ENCODE measurements at regions not wholly inside any gene's neighbourhood (a gene's known extent, or its start where the extent isn't known, plus 50 kb on each side); places are given as distances from the start of the nearest gene placed in this dataset.

DNA sequence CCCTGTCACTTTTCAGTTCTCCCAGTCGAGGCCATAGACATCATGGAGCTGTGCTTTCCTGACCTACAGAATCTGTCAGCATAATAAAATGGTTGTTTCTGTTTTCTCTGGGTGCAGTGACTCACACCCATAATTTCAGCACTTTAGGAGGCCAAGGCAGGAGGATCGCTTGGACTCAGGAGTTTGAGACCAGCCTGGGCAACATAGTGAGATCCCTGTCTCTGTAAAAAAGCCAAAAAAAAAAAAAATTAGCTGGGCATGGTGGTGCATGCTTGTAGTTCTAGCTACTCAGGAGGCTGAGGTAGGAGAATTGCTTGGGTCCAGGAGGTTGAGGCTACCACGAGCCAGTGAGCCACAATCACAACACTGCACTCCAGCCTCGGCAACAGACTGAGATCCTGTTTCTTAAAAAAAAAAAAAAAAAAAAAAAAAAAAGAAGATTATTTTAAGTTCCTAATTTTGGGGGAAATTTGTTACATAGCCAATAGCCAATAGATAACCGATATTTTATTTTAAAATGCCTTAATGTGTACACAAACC is 196.2 kb downstream of the ADSS2 start:
- TF ChIP-seq, protein P1, sequence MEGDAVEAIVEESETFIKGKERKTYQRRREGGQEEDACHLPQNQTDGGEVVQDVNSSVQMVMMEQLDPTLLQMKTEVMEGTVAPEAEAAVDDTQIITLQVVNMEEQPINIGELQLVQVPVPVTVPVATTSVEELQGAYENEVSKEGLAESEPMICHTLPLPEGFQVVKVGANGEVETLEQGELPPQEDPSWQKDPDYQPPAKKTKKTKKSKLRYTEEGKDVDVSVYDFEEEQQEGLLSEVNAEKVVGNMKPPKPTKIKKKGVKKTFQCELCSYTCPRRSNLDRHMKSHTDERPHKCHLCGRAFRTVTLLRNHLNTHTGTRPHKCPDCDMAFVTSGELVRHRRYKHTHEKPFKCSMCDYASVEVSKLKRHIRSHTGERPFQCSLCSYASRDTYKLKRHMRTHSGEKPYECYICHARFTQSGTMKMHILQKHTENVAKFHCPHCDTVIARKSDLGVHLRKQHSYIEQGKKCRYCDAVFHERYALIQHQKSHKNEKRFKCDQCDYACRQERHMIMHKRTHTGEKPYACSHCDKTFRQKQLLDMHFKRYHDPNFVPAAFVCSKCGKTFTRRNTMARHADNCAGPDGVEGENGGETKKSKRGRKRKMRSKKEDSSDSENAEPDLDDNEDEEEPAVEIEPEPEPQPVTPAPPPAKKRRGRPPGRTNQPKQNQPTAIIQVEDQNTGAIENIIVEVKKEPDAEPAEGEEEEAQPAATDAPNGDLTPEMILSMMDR (IDR thresholded peaks at IDR 0.05) = no peak
- TF ChIP-seq POLR2A (IDR thresholded peaks at IDR 0.05) = no peak
